Bronchial epithelial cell (primary cell): ENCODE measurements at regions not wholly inside any gene's neighbourhood (a gene's known extent, or its start where the extent isn't known, plus 50 kb on each side); places are given as distances from the start of the nearest gene placed in this dataset.
"Not testable (repeated sequence)": the region's sequence is repeated elsewhere in the genome, so short reads cannot be mapped to it uniquely, and the experiment has no call there.

ENCODE experiments used
- DNase-seq: peaks from one replicate; pipeline ENCODE4 v3.0.0-alpha.2; 2010; ENCODE audit warnings: low read depth
- FAIRE-seq: peaks from 2 replicates; lab custom pipeline; 2011; peaks lifted over from hg19 to GRCh38; lab: Jason Lieb, UNC
- H3K27me3 ChIP-seq: 2 replicates; pipeline ENCODE4 v1.5.1; 2011; ENCODE audit warnings: low read length; ENCODE audit not compliant: control insufficient read depth, insufficient read depth
- H3K36me3 ChIP-seq: 2 replicates; pipeline ENCODE4 v1.5.1; 2011; ENCODE audit warnings: low read length; ENCODE audit not compliant: control insufficient read depth, insufficient read depth
- H3K4me3 ChIP-seq: 2 replicates; pipeline ENCODE4 v1.5.1; 2011; ENCODE audit warnings: mild to moderate bottlenecking, low read depth, low read length, control low read depth
- TF ChIP-seq, protein P1 (sequence below): IDR thresholded peaks from 2 replicates; pipeline ENCODE4 v1.5.1; 2011; ENCODE audit warnings: mild to moderate bottlenecking, moderate library complexity, low read length, control low read depth, inconsistent platforms; ENCODE audit not compliant: insufficient read depth, severe bottlenecking

DNA sequence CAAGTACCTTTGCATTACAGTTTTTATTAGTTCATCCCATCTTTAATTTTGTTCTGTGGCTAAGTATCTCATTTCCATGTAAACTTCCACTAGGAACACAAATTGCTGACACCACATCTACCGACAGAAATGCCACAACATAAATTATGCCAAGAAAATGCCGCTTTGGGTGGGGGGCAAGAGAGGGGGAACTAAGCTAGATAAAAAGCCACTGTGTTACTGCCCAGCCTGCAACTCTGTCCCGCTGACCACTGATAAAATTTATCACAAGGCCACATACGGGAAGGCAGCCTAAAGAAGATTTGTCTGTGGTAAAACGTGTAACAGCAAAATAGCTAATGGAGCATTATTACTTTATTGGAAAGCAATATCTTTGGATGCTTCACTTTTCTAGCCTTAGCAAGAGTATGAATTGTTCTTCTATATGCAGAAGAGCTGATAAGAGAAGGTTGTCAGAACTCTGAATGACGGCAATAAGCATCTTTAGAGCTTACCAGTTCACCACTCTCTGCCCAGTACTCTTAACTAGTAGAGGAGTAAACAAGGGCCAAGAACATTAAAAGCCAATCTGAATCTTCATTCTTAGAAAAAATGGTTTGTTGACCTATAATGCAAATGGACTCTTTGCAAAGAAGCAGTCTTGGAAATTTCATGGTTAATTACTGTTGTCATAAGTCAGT, 172.2 kb upstream of the MEF2C start:
- no peak overlapping the region for H3K4me3 ChIP-seq
- FAIRE-seq, result no peak
- H3K36me3 ChIP-seq, result no peaks in the 10 kb centered on the region
- TF ChIP-seq, protein P1, sequence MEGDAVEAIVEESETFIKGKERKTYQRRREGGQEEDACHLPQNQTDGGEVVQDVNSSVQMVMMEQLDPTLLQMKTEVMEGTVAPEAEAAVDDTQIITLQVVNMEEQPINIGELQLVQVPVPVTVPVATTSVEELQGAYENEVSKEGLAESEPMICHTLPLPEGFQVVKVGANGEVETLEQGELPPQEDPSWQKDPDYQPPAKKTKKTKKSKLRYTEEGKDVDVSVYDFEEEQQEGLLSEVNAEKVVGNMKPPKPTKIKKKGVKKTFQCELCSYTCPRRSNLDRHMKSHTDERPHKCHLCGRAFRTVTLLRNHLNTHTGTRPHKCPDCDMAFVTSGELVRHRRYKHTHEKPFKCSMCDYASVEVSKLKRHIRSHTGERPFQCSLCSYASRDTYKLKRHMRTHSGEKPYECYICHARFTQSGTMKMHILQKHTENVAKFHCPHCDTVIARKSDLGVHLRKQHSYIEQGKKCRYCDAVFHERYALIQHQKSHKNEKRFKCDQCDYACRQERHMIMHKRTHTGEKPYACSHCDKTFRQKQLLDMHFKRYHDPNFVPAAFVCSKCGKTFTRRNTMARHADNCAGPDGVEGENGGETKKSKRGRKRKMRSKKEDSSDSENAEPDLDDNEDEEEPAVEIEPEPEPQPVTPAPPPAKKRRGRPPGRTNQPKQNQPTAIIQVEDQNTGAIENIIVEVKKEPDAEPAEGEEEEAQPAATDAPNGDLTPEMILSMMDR, result no peak
- no peaks in the 10 kb centered on the region for H3K27me3 ChIP-seq
- no peak for DNase-seq

DNA sequence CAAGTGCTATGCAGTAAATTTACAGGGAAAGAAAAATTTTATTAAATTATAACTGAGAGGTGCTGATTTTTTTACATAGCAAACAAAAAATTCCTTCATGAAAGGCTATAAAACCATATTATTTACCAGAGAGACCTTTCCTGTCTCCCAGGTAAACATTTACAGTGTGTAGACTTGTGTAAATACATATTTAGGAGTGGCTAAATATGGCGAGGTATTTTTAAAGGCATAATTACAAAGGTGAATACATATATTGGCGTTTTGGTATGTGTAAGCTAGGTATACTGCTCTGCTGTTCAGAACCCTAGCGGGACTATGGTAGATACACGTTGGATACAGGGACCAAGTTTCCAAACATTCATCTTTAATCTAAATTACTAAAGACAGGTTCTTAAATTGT, 170.6 kb upstream of the MEF2C start:
- TF ChIP-seq, protein P1, result no peak
- DNase-seq (no peak), FAIRE-seq (no peak)
- no peaks in the 10 kb centered on the region for H3K36me3 ChIP-seq
- no peak overlapping the region for H3K4me3 ChIP-seq
- H3K27me3 ChIP-seq, result no peaks in the 10 kb centered on the region

DNA sequence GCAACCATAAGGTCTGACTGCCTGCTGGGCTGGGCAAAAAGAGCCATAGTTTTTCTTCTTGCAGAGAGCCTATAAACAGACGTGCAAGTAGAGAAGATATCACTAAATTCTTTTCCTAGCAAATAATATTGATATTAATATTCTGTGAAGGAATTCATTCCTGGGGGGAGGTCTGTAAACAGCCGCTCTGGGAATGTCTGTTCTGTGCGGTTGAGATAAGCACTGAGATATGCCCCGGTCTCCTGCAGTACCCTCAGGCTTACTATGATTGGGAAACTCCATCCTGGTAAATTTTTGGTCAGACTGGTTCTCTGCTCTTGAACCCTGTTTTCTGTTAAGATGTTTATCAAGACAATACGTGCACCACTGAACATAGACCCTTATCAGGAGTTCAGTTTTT, 167.1 kb upstream of the MEF2C start:
- H3K36me3 ChIP-seq, DNase-seq, H3K4me3 ChIP-seq, H3K27me3 ChIP-seq, FAIRE-seq: not testable (repeated sequence)

DNA sequence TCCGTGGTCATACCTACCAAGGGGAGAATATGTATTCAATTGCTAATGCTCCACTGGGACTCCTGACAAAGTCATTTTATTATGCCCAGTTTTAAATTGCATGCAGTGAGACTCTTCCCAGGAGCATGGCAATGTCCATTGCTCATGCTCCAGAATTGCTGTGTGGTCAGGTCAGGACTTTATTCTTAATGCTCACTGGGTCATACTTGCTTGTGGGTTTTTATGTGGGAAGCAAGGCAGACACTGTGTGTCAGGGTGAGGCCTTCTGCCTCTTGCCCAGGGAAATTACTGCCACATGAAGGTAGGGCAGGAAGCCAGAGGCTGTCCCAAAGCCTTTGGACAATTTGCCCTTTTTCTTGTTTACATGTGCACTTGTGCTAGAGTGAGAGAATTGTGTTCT, 164.6 kb upstream of the MEF2C start:
- no peaks in the 10 kb centered on the region for H3K36me3 ChIP-seq
- DNase-seq, result no peak
- H3K4me3 ChIP-seq, result no peak overlapping the region
- no peaks in the 10 kb centered on the region for H3K27me3 ChIP-seq
- TF ChIP-seq, protein P1, result no peak
- FAIRE-seq, result peak; percentile 47

DNA sequence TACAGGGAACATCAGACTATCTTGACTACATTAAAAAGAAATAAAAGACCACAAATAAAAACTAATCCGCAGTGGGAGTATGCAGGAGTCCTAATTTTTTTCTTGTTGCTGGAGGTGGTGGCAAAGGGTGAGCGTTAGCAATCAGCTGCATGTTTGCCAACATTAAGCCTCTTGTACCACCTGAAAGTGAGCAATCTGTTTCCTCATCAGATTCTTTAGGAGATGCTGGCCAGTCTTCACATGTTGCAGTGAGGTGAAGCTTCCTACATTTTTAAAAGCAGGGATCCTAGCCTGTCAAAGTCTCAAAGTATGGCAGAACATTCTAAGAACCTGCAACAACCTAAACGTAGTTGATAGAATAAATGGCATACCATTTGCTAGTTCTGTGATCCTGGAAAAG, 162.2 kb upstream of the MEF2C start:
- Histone ChIP-seq H3K36me3 (no peaks in the 10 kb centered on the region), H3K27me3 (no peaks in the 10 kb centered on the region), H3K4me3 (no peak overlapping the region)
- DNase-seq (peak; percentile 73), FAIRE-seq (no peak)
- TF ChIP-seq, protein P1, result no peak

DNA sequence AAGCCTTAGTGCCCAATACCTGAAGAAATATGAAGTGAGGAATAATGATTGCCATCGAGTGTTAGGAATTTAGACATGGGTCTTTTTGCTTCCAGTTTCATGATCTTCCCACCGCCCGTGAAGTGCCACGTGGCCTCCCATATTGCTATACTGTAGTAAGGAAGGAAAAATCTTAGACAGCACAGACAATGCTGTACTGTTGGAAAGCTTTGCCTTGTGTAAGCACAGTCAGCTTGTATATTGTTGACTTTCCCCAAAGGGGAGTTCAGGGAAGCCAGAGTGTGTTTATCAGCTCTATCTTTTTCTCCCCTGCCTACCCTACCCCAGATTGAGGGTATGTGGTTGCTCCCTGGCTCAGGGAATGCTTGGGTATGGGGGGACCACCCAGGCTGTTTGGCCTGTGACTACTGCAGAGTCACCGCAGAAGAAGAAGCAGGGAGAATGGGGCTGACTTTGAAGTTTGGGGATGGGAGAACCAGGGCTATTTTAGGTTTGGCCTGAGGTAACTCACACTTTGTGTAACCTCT, 161.8 kb upstream of the MEF2C start:
- TF ChIP-seq, protein P1, result no peak
- DNase-seq (no peak), FAIRE-seq (no peak)
- Histone ChIP-seq H3K27me3 (no peaks in the 10 kb centered on the region), H3K36me3 (no peaks in the 10 kb centered on the region), H3K4me3 (no peak overlapping the region)
